Mesenchymal stem cell (in vitro differentiated cells and primary cell): ENCODE measurements at regions not wholly inside any gene's neighbourhood (a gene's known extent, or its start where the extent isn't known, plus 50 kb on each side); places are given as distances from the start of the nearest gene placed in this dataset.
A peak's percentile ranks its signal among the peaks of the same experiment; 100 is the strongest.
"Not testable (repeated sequence)": the region's sequence is repeated elsewhere in the genome, so short reads cannot be mapped to it uniquely, and the experiment has no call there.

Experiments
- DNase-seq: peaks from one replicate; pipeline ENCODE4 v3.0.0-alpha.2; 2013
- H2AFZ ChIP-seq: one replicate; pipeline ENCODE4 v1.6.1; 2013; ENCODE audit warnings: low read depth, mild to moderate bottlenecking, control low read depth, inconsistent platforms, low read length, moderate library complexity
- H2AK5ac ChIP-seq: 2 replicates; pipeline ENCODE4 v1.6.1; 2013; ENCODE audit warnings: low read length, moderate library complexity, mild to moderate bottlenecking, inconsistent platforms; ENCODE audit not compliant: severe bottlenecking
- H2BK120ac ChIP-seq: one replicate; pipeline ENCODE4 v1.6.1; 2013; ENCODE audit warnings: low read depth, mild to moderate bottlenecking, inconsistent platforms, low read length, moderate library complexity
- H2BK12ac ChIP-seq, 2 experiments: one replicate each; pipeline ENCODE4 v1.6.1; 2013; ENCODE audit warnings: inconsistent platforms in 2 of 2, low read length in 2 of 2, mild to moderate bottlenecking in 2 of 2, moderate library complexity in 2 of 2, control low read depth in 1 of 2
- H2BK15ac ChIP-seq: one replicate; pipeline ENCODE4 v1.6.1; 2013; ENCODE audit warnings: mild to moderate bottlenecking, low read depth, inconsistent platforms; ENCODE audit not compliant: poor library complexity, severe bottlenecking
- H2BK5ac ChIP-seq: 2 replicates; pipeline ENCODE4 v1.6.1; 2013; ENCODE audit warnings: low read depth, mild to moderate bottlenecking, low read length, control low read depth, inconsistent platforms; ENCODE audit not compliant: poor library complexity, severe bottlenecking
- H3K14ac ChIP-seq, 2 experiments: one replicate each; pipeline ENCODE4 v1.6.1; 2013; ENCODE audit warnings: inconsistent platforms in 2 of 2, low read length in 2 of 2, control low read depth in 1 of 2, mild to moderate bottlenecking in 1 of 2, moderate library complexity in 1 of 2
- H3K18ac ChIP-seq, 2 experiments: one replicate each; pipeline ENCODE4 v1.6.1; 2013; ENCODE audit warnings: inconsistent platforms in 2 of 2, low read length in 2 of 2, control low read depth in 1 of 2, low read depth in 1 of 2, mild to moderate bottlenecking in 1 of 2
- H3K23ac ChIP-seq, 2 experiments: one replicate each; pipeline ENCODE4 v1.6.1; 2013; ENCODE audit warnings: inconsistent platforms in 2 of 2, low read length in 2 of 2, mild to moderate bottlenecking in 2 of 2, moderate library complexity in 2 of 2, control low read depth in 1 of 2
- H3K27ac ChIP-seq: 2 replicates; pipeline ENCODE4 v1.5.1; 2013; ENCODE audit warnings: mild to moderate bottlenecking, moderate library complexity, low read length, control low read depth, inconsistent platforms; ENCODE audit not compliant: poor library complexity, severe bottlenecking
- H3K27me3 ChIP-seq, 2 experiments: 2 replicates each; pipeline versions ENCODE4 v1.6.1 to v1.7.0; 2013; ENCODE audit warnings: low read length in 2 of 2, mild to moderate bottlenecking in 2 of 2, moderate library complexity in 2 of 2, control low read depth in 1 of 2, inconsistent platforms in 1 of 2; ENCODE audit not compliant: control insufficient read depth in 1 of 2, insufficient read depth in 1 of 2
- H3K36me3 ChIP-seq, 2 experiments: 2 replicates each; pipeline versions ENCODE4 v1.6.1 to v1.7.0; 2013; ENCODE audit warnings: low read length in 2 of 2, control low read depth in 1 of 2, inconsistent platforms in 1 of 2, low read depth in 1 of 2, mild to moderate bottlenecking in 1 of 2; ENCODE audit not compliant: insufficient read depth in 2 of 2, control insufficient read depth in 1 of 2
- H3K4ac ChIP-seq, 2 experiments: one replicate each; pipeline ENCODE4 v1.6.1; 2013; ENCODE audit warnings: inconsistent platforms in 2 of 2, low read length in 2 of 2, mild to moderate bottlenecking in 2 of 2, moderate library complexity in 2 of 2, control low read depth in 1 of 2, low read depth in 1 of 2
- H3K4me1 ChIP-seq: 2 replicates; pipeline ENCODE4 v1.6.1; 2013; ENCODE audit warnings: low read depth, low read length, control low read depth; ENCODE audit not compliant: control insufficient read depth, insufficient read depth
- H3K4me2 ChIP-seq: 2 replicates; pipeline ENCODE4 v1.6.1; 2013; ENCODE audit warnings: low read length, mild to moderate bottlenecking, inconsistent platforms; ENCODE audit not compliant: poor library complexity, severe bottlenecking
- H3K4me3 ChIP-seq, 2 experiments: 2 replicates each; pipeline versions ENCODE4 v1.5.1 to v1.7.0; 2013; ENCODE audit warnings: low read length in 2 of 2, mild to moderate bottlenecking in 2 of 2, control low read depth in 1 of 2, low read depth in 1 of 2; ENCODE audit not compliant: insufficient read depth in 1 of 2
- H3K79me1 ChIP-seq: replicated peaks from 2 replicates; pipeline ENCODE4 v1.6.1; 2013; ENCODE audit warnings: mild to moderate bottlenecking, control low read depth, low read length, inconsistent platforms; ENCODE audit not compliant: poor library complexity, severe bottlenecking
- H3K9ac ChIP-seq: 2 replicates; pipeline ENCODE4 v1.7.0; 2013; ENCODE audit warnings: mild to moderate bottlenecking, low read length, moderate library complexity
- H3K9me3 ChIP-seq: 2 replicates; pipeline ENCODE4 v1.7.0; 2013; ENCODE audit warnings: mild to moderate bottlenecking, low read length; ENCODE audit not compliant: control insufficient read depth
- H4K8ac ChIP-seq: one replicate; pipeline ENCODE4 v1.6.1; 2013; ENCODE audit warnings: inconsistent platforms, mild to moderate bottlenecking, low read length, moderate library complexity
- H4K91ac ChIP-seq: one replicate; pipeline ENCODE4 v1.6.1; 2013; ENCODE audit warnings: mild to moderate bottlenecking, low read length, inconsistent platforms
- WGBS: methylation state at CpG from one replicate; pipeline ENCODE4 v1.1.7; 2013; ENCODE audit warnings: mixed read lengths; 5-methylcytosine and 5-hydroxymethylcytosine counted together

DNA sequence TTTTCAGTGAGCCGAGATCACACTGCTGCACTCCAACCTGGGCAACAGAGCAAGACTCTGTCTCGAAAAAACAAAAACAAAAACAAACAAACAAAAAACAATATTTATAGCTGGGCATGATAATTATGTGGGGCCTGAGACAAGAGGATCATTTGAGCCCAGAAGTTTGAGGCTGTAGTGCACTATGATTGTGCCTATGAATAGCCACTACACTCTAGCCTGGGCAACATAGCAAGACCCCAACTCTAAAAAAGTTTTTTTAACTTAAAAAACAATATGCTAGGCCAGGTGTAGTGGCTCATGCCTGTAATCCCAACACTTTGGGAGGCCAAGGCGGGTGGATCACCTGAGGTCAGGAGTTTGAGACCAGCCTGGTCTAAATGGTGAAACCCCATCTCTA is 77.9 kb upstream of the LRPPRC start:
- not testable (repeated sequence) for H3K14ac ChIP-seq, H2BK12ac ChIP-seq, DNase-seq

GRCh38 chr2:44074795-44075194 is 79.0 kb upstream of the LRPPRC start:
- 95% methylated on average over 6 of the region's 10 CpGs for WGBS
- not testable (repeated sequence) for DNase-seq, H3K14ac ChIP-seq, H4K8ac ChIP-seq, H3K23ac ChIP-seq, H3K79me1 ChIP-seq, H3K4ac ChIP-seq, H3K9me3 ChIP-seq, H3K4me1 ChIP-seq, H2BK12ac ChIP-seq, H3K36me3 ChIP-seq, H3K27me3 ChIP-seq, H3K27ac ChIP-seq, H2AK5ac ChIP-seq, H2AFZ ChIP-seq, H2BK5ac ChIP-seq, H2BK15ac ChIP-seq, H3K9ac ChIP-seq, H3K18ac ChIP-seq, H3K4me2 ChIP-seq, H4K91ac ChIP-seq, H3K4me3 ChIP-seq, H2BK120ac ChIP-seq

More for the DNA sequence above, 77.9 kb upstream of the LRPPRC start:
- not testable (repeated sequence) for H2BK5ac ChIP-seq, H3K9me3 ChIP-seq, H2AFZ ChIP-seq, H3K18ac ChIP-seq, H3K36me3 ChIP-seq, H3K79me1 ChIP-seq, H2BK15ac ChIP-seq, H3K4me1 ChIP-seq, H3K23ac ChIP-seq, H2BK120ac ChIP-seq, H3K4me3 ChIP-seq, H2AK5ac ChIP-seq, H3K4me2 ChIP-seq, H3K27ac ChIP-seq, H4K91ac ChIP-seq, H3K4ac ChIP-seq, H4K8ac ChIP-seq, H3K9ac ChIP-seq, H3K27me3 ChIP-seq
- WGBS: 72% methylated on average over 1 of the region's 3 CpGs

DNA sequence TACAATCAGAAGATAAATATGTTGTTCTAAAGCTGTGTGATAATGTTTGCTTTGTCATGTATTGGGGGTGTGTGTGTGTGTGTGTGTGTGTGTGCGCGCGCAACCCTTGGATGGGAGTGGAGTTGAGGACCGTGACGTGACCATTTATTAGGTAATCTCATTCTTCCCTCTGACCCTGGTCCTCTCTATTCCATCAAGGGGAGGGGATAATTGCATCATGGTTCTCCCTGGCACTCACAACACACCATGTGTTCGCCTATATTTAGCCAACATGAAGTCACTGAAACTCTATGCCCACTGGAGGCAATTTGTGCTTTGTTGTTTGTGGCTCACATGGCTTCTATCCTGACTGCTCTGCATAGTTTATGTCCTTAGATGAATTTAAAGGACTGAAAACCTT is 79.8 kb upstream of the LRPPRC start:
- Histone ChIP-seq H2AFZ (no peak overlapping the region), H3K36me3 (no peaks in the 10 kb centered on the region)
- 100% methylated on average over 5 of the region's 6 CpGs for WGBS

DNA sequence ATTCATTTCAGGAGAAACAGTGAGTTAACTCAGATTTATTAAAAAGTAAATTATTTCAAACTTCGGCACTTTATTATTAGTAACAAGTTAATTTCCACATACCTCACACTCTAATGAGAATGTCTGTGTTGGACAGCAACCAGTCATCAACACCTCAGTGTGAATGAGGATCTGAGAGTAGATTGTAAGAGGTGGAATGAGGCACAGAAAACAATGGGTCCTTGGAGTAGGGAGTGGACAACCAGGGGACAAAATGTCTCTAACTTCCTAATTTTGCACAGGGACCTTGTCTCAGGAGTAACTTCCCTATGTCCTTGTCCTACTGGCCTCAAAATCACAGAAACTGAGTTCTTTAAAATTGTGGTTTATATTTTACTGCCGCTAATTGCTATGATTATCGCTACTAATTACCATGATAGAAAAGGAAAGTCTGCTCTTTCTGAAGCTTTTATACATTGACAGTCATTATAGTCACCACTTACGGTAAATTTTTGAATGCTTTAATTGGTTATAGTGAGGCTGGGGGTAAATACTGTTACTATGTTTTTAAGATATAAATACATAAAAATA is 82.2 kb upstream of the LRPPRC start:
- Histone ChIP-seq H3K79me1 (no peaks in the 10 kb centered on the region), H2BK15ac (no peak overlapping the region), H2AK5ac (no peak overlapping the region), H2AFZ (no peak overlapping the region), H2BK5ac (no peak overlapping the region), H3K18ac (no peak overlapping the region), H2BK12ac (no peak overlapping the region), H3K4ac (no peak overlapping the region), H3K4me1 (no peaks in the 10 kb centered on the region), H3K27ac (no peak overlapping the region), H3K4me3 (no peak overlapping the region), H3K36me3 (no peaks in the 10 kb centered on the region), H4K8ac (no peak overlapping the region), H3K4me2 (no peak overlapping the region), H3K27me3 (no peaks in the 10 kb centered on the region), H3K23ac (no peak overlapping the region), H2BK120ac (no peak overlapping the region), H4K91ac (no peak overlapping the region), H3K14ac (no peak overlapping the region), H3K9ac (no peak overlapping the region), H3K9me3 (no peaks in the 10 kb centered on the region)
- no CpG with 5 or more reads among the region's 4 CpGs for WGBS
- no peak for DNase-seq

More for the DNA sequence above, 79.8 kb upstream of the LRPPRC start:
- Histone ChIP-seq H3K4ac (no peak overlapping the region), H2BK5ac (no peak overlapping the region), H3K9me3 (no peaks in the 10 kb centered on the region), H3K18ac (no peak overlapping the region), H4K8ac (no peak overlapping the region), H3K14ac (no peak overlapping the region), H3K79me1 (no peaks in the 10 kb centered on the region), H4K91ac (no peak overlapping the region), H3K27ac (no peak overlapping the region), H3K4me3 (no peak overlapping the region), H2BK12ac (no peak overlapping the region), H3K9ac (no peak overlapping the region), H2BK120ac (no peak overlapping the region), H3K4me1 (no peaks in the 10 kb centered on the region), H3K4me2 (no peak overlapping the region), H2AK5ac (no peak overlapping the region), H3K23ac (no peak overlapping the region), H3K27me3 (no peaks in the 10 kb centered on the region), H2BK15ac (no peak overlapping the region)
- peak; percentile 22 for DNase-seq
